Activated B cell treated with CpG ODN at 0.5 μM for 24 hours (primary cell): ENCODE measurements at regions not wholly inside any gene's neighbourhood (a gene's known extent, or its start where the extent isn't known, plus 50 kb on each side); places are given as distances from the start of the nearest gene placed in this dataset.
"Not testable (repeated sequence)": the region's sequence is repeated elsewhere in the genome, so short reads cannot be mapped to it uniquely, and the experiment has no call there.

Source experiments
- ATAC-seq: fragments of 200-7000 bp; cut with Tn5 transposase; one replicate; pipeline ENCODE4 v1.10.0; 2021; ENCODE audit warnings: low read depth, mild to moderate bottlenecking, moderate library complexity
- CTCF ChIA-PET: fragments of 350-600 bp; sonication (Branson Sonifier 250); formaldehyde crosslinking; loops from one replicate; lab custom pipeline; 2021; ENCODE audit warnings: antibody characterized with exemption; lab: Charles Lee
- POLR2A ChIA-PET: fragments of 350-600 bp; sonication (Branson Sonifier 250); formaldehyde crosslinking; loops from one replicate; lab custom pipeline; 2021; ENCODE audit warnings: antibody characterized with exemption; lab: Charles Lee
- DNase-seq: peaks from one replicate; pipeline ENCODE4 v3.0.0; 2022
- H3K27ac Mint-ChIP-seq: one replicate; pipeline ENCODE4 v1.8.0; 2020; ENCODE audit warnings: mixed read lengths
- H3K27me3 Mint-ChIP-seq: one replicate; pipeline ENCODE4 v1.8.0; 2021; ENCODE audit warnings: mixed read lengths
- H3K36me3 Mint-ChIP-seq: one replicate; pipeline ENCODE4 v1.8.0; 2021; ENCODE audit warnings: low read depth, mixed read lengths
- H3K4me1 Mint-ChIP-seq: one replicate; pipeline ENCODE4 v1.8.0; 2021; ENCODE audit warnings: mixed read lengths
- H3K4me3 Mint-ChIP-seq: one replicate; pipeline ENCODE4 v1.8.0; 2020; ENCODE audit warnings: mild to moderate bottlenecking, mixed read lengths
- H3K9me3 Mint-ChIP-seq: one replicate; pipeline ENCODE4 v1.8.0; 2020; ENCODE audit warnings: mixed read lengths
- intact Hi-C: fragments of 100-400 bp; cut with micrococcal nuclease; formaldehyde crosslinking; loops from one replicate; pipeline ENCODE4 v1.15.1; 2024
- TF ChIP-seq, protein P1 (sequence below): fragments of 200-600 bp; IDR thresholded peaks from one replicate; pipeline ENCODE4 v1.8.0; 2022; ENCODE audit warnings: antibody characterized with exemption, mild to moderate bottlenecking

DNA sequence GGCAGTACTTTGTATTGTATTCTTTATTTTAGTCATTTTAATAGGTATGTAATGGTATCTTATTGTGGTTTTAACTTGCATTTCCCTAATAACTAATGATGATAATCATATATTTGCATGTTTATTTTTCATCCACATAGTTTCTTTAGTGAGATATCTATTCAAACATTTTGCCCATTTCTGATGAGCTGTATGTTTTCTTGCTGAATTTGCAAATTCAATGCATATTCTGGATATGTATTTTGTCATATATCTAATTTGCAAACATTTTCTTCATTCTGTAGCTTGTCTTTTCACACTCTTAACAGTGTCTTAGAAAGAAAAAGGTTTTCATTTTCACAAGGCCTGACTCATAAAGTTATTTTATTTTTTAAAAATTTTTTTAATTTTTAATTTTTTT lies 372.1 kb downstream of the ZNF674 start:
- Mint-ChIP-seq H3K36me3 (no peaks in the 10 kb centered on the region), H3K4me1 (no peaks in the 10 kb centered on the region), H3K9me3 (no peaks in the 10 kb centered on the region), H3K4me3 (no peak overlapping the region), H3K27me3 (no peaks in the 10 kb centered on the region), H3K27ac (no peak overlapping the region)
- ChIA-PET POLR2A (no interaction called here), CTCF (no interaction called here)
- no peak for DNase-seq
- TF ChIP-seq, protein P1, sequence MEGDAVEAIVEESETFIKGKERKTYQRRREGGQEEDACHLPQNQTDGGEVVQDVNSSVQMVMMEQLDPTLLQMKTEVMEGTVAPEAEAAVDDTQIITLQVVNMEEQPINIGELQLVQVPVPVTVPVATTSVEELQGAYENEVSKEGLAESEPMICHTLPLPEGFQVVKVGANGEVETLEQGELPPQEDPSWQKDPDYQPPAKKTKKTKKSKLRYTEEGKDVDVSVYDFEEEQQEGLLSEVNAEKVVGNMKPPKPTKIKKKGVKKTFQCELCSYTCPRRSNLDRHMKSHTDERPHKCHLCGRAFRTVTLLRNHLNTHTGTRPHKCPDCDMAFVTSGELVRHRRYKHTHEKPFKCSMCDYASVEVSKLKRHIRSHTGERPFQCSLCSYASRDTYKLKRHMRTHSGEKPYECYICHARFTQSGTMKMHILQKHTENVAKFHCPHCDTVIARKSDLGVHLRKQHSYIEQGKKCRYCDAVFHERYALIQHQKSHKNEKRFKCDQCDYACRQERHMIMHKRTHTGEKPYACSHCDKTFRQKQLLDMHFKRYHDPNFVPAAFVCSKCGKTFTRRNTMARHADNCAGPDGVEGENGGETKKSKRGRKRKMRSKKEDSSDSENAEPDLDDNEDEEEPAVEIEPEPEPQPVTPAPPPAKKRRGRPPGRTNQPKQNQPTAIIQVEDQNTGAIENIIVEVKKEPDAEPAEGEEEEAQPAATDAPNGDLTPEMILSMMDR: no peak
- ATAC-seq: no peak
- intact Hi-C loops: no loop called here

DNA sequence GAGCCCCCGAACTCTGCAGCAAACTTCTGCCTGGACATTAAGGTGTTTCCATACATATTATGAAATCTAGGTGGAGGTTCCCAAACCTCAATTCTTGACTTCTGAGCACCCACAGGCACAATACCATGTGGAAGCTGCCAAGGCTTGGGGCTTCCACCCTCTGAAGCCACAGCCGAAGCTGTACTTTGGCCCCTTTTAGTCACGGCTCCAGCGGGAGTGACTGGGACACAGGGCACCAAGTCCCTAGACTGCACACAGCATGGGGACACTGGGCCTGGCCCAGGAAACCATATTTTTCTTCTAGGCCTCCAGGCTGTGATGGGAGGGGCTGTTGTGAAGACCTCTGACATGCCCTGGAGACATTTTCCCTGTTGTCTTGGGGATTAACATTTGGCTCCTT lies 373.8 kb downstream of the ZNF674 start:
- intact Hi-C loops, H3K27me3 Mint-ChIP-seq, H3K36me3 Mint-ChIP-seq: not testable (repeated sequence)

DNA sequence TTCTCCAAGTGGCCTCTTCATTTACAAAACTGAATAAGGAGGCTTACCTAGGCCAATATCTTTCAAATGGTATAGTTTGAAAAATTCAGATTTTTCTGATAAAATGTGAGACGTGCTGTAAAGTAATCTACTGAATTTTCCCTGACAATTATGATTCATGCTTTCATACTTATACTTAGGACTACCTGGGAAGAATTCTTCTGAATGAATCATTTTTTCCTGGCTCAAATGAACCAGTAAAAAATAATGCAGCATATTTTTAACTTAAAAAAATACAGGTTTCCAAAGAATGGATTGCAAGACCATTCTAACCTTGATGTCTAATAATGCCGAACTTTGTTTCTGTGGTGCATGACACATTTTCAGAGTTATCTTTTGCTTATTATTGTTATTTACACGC lies 375.4 kb downstream of the ZNF674 start:
- ATAC-seq: no peak
- intact Hi-C loops: no loop called here
- TF ChIP-seq, protein P1: no peak
- POLR2A ChIA-PET: no interaction called here
- Mint-ChIP-seq H3K27me3 (peaks cover 2% of the 10 kb centered on the region), H3K4me1 (no peaks in the 10 kb centered on the region), H3K27ac (no peak overlapping the region), H3K36me3 (no peaks in the 10 kb centered on the region), H3K4me3 (no peak overlapping the region), H3K9me3 (no peaks in the 10 kb centered on the region)
- CTCF ChIA-PET: no interaction called here
- DNase-seq: no peak

More for the DNA sequence above, 373.8 kb downstream of the ZNF674 start:
- H3K4me3 Mint-ChIP-seq, DNase-seq, CTCF ChIA-PET, POLR2A ChIA-PET, H3K9me3 Mint-ChIP-seq, H3K27ac Mint-ChIP-seq, H3K4me1 Mint-ChIP-seq, ATAC-seq: not testable (repeated sequence)

GRCh38 chrX:46168254-46168653 lies 377.0 kb downstream of the ZNF674 start:
- ATAC-seq (no peak), DNase-seq (no peak)
- H3K4me3 Mint-ChIP-seq: no peak overlapping the region
- ChIA-PET POLR2A (no interaction called here), CTCF (no interaction called here)
- H3K27ac Mint-ChIP-seq: no peak overlapping the region
- intact Hi-C loops: no loop called here
- TF ChIP-seq, protein P1: no peak
- H3K27me3 Mint-ChIP-seq: peaks cover 2% of the 10 kb centered on the region
- no peaks in the 10 kb centered on the region for H3K4me1 Mint-ChIP-seq
- H3K36me3 Mint-ChIP-seq: no peaks in the 10 kb centered on the region
- no peaks in the 10 kb centered on the region for H3K9me3 Mint-ChIP-seq

DNA sequence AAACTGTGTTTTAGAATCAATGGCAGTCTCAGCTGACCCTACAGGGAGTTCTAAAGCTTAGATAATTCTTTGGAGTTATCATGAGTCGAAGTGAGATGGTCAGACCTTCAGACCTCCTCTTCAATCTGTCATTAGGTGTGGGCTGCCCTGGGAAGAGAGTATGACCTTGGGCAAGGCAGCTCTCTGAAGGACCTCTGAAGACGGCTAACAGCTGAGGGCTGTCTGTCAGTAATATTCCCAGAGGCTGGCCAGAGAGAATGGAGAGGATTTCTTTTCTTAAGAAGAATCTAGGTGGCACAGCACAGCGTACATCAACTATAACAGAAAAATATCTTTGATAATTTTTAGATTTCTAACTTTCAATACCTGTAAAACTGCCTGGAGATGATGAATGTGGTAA lies 379.4 kb downstream of the ZNF674 start:
- no peak for DNase-seq
- intact Hi-C loops: no loop called here
- no peak for ATAC-seq
- H3K36me3 Mint-ChIP-seq: no peaks in the 10 kb centered on the region
- CTCF ChIA-PET: no interaction called here
- H3K9me3 Mint-ChIP-seq: no peaks in the 10 kb centered on the region
- POLR2A ChIA-PET: no interaction called here
- no peak overlapping the region for H3K27ac Mint-ChIP-seq
- H3K4me3 Mint-ChIP-seq: no peak overlapping the region
- peaks cover 2% of the 10 kb centered on the region for H3K27me3 Mint-ChIP-seq
- H3K4me1 Mint-ChIP-seq: no peaks in the 10 kb centered on the region
- TF ChIP-seq, protein P1: no peak

DNA sequence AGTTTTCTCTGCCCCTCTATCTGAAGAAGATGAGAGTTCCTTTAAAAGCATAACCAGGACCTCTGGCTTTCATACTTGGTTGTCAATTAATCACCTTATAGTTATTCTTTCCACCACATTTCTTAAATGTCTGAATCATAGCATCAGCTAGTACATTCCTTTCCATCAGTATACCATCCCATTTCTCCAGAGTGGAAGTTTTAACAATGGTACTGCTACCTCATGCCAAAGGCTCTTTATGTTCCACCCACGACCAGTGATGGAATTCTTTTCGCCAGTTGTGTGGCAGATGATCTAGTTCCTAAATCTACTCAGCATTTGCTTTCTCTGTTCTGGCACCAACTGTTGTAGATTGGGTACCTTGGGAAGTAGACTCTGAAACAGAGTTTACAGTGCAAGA lies 379.8 kb downstream of the ZNF674 start:
- ChIA-PET POLR2A (no interaction called here), CTCF (no interaction called here)
- no peak overlapping the region for H3K27ac Mint-ChIP-seq
- H3K4me1 Mint-ChIP-seq: no peaks in the 10 kb centered on the region
- DNase-seq: no peak
- H3K36me3 Mint-ChIP-seq: no peaks in the 10 kb centered on the region
- H3K9me3 Mint-ChIP-seq: no peaks in the 10 kb centered on the region
- peaks cover 2% of the 10 kb centered on the region for H3K27me3 Mint-ChIP-seq
- TF ChIP-seq, protein P1: no peak
- no peak overlapping the region for H3K4me3 Mint-ChIP-seq
- intact Hi-C loops: no loop called here
- ATAC-seq: no peak
